GM18868 (cell line): ENCODE measurements at regions not wholly inside any gene's neighbourhood (a gene's known extent, or its start where the extent isn't known, plus 50 kb on each side); places are given as distances from the start of the nearest gene placed in this dataset.

ENCODE experiments used
- ATAC-seq: cut with Tn5 transposase; IDR thresholded peaks from one replicate; pipeline ENCODE4 v1.9.1; 2021; ENCODE audit warnings: mild to moderate bottlenecking, moderate library complexity; ENCODE audit not compliant: unreplicated experiment

DNA sequence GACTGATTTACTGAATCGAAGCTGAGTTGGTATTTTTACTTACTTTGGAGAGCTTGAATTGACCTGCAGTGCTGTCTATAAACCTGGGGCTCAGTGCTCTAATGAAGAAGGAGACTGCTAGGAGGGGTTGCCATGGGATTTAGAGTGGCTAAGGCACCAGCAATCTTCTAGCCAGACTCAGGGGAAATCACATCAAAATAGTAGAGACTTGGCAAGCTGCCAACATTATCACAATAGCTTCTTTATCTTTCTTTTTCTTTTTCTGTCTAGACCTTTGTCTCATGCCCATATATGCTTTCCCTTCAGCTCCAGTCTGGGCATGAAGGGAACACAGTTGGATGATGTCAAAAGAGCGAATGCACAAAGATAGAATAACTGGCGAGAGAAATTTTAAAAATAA lies 301.1 kb upstream of the DPYD start:
- ATAC-seq, result no peak

DNA sequence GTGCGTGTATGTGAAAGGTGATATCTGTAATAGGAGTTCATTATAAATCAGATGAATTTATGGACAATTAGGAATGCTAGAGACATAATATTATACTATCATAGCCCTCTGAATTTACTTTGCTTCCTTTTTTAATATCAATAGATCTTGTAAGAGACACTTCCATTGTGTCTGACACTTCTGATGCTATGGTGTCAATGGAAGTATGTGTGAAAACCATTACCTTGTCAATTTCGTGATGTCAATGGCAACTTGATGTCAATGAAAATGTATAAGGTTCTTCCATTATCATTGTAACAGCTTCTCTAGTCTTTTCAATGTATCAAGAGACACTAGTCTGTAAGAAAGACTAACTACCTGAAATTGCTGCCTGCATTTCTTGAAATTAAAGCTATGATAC lies 296.8 kb upstream of the DPYD start:
- ATAC-seq, result no peak

DNA sequence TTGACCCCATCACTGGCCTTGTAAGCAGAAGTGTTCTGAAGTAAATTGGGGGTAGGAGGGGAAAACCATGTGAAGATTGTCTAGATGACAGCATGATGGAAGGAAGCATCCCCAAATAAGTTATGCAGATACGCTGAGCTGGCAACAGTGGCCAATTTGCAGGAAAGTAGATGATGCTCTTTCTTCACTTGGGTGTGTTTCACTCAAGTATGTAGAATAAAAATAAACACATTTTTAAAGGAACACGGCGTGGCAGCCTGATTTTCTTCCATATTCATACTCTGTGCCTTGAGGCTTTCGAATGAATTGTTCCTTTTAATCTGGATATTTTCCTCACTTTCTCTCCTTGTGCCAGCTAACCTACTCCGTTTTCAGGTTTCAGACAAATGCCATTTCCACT lies 295.5 kb upstream of the DPYD start:
- no peak for ATAC-seq

DNA sequence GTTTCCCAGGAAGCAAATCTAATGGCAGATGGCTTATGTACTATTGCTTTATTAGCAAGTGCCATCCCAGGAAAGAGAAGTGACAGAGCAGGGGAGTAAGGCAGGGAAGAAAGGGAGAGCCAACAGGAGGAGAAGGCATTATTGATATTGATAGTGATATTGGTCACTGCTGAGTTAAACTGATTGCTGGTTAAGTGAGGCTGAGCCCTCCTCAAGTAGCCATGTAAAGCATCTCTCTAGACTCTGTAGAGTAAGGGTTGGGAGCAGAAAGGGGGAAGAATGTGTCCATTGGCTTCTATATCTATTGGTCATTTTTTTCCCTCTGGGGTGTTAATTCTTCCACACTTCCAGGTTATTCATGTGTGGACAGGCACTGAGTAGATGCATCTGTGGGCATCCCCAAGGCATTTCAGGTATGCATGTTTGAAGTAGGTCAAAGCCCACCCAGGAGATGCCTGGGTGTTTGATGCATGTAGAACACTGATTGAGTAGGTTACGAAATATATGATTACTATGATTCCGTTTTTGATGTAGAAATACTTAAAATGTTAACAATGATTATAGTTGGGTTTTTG lies 290.5 kb upstream of the DPYD start:
- ATAC-seq, result no peak

DNA sequence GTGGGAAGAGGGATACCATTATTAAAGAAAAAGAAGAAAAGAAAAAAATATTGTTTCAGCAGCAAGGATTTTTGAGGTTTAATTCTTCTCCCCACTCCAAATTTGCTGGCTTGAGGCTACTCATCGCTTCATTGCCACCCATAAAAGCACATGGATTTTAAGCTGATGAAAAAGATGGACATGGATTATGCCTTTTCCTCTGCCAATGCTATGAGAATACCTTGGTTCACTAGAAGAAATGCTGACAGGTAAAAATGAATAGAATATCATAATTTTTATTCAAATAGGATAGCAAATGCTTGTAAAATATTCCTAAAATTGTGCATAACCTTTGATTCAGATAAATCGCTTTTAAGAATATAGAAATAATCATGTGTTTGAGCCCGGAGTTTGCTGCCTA lies 289.7 kb upstream of the DPYD start:
- ATAC-seq, result no peak

DNA sequence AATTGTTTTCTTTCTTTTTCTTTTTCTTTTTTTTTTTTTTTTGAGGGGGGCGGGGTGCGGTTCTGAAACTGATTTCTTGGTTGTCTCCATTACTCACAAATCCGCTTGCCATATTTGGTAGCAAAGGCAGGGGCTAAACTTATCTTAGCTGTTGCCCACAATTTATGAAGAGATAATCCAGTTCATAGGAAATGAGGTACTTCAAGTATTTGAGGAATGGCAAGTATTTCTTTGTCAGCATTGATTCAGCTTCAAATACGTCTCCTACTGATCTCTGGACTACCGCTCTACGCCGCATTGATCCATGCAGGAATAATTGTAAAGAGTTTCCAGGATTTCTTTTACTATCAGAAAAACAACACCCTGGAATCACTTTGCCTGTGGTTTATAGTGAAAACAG lies 289.2 kb upstream of the DPYD start:
- ATAC-seq, result no peak

DNA sequence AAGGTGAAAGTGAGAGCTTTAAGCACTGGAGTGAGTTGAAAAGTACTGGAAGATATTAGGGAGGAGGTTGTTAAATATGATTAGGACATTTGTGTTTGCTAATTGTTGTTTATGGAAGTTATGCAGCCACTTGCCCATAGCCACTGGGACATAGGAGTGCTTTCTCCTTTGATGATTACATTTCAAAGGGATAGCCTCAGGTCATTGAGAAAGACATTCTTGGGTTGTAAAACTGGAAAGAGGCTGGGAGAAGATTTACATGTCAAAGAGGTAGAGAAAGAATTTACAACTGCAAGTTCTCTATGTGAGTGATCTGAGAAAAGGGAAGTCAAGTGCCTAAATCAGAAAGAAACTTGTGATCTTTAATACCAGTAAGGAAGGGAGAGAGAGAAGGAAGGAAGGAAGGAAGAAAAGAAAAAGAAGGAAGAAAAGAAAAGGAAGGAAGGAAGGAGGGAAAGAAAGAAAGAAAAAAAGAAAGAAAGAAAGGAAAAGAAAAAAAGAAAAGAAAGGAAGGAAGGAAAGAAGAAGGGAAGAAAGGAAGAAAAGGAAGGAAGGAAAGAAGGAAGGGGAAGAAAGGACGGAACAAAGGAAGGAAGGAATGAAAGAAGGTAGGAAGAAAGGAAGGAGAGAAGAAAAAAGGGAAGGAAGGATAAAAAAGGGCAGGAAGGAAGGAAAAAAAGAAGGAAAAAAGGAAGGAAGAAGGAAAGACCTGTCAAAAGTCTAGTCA lies 284.6 kb upstream of the DPYD start:
- no peak for ATAC-seq

GRCh38 chr1:98203466-98203865 lies 282.6 kb upstream of the DPYD start:
- ATAC-seq, result no peak

GRCh38 chr1:98201666-98202081 lies 280.8 kb upstream of the DPYD start:
- ATAC-seq, result no peak

GRCh38 chr1:98197356-98197755 lies 276.5 kb upstream of the DPYD start:
- no peak for ATAC-seq

DNA sequence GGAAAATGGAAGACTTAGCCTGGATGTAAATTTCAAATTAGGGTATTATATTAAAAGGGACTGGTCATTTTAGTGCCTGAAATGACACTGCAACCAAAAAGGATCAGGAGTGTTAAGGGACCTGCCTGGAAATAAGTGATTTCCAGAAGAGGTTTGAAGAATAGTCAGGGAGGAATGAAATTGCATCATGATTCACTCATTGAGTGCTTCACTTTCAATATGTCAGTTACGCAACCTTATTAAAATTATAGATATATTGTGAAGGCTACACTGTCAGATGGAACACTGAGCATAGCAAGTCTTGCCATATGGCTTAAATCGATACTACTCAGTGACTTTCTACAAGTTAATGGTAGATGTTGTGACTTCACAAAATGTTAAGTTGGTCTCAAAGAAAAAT lies 275.2 kb upstream of the DPYD start:
- no peak for ATAC-seq

GRCh38 chr1:98188774-98189173 lies 267.9 kb upstream of the DPYD start:
- peak; percentile 47 for ATAC-seq

DNA sequence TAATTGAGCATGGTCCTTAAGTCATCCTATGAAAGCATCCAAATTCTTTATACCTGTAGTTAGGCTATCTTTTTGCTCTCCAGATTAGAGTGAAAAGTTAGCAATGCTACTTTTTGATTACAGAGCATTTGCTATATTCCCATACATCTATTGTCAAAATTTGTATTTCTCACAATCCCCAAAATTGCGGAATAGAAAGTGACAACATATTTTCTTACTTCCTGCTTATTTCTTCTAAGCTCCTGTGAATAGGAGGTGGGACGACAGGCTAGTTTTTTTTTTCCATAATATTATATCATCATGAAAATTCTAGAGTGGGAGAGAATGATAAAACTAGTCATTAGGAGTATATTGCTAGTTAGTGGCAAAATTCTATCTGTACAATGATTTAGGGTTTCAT lies 264.0 kb upstream of the DPYD start:
- no peak for ATAC-seq

- ATAC-seq, result peak; percentile 46
Observed at GRCh38 chr1:98181036-98181764, 260.4 kb upstream of the DPYD start.

DNA sequence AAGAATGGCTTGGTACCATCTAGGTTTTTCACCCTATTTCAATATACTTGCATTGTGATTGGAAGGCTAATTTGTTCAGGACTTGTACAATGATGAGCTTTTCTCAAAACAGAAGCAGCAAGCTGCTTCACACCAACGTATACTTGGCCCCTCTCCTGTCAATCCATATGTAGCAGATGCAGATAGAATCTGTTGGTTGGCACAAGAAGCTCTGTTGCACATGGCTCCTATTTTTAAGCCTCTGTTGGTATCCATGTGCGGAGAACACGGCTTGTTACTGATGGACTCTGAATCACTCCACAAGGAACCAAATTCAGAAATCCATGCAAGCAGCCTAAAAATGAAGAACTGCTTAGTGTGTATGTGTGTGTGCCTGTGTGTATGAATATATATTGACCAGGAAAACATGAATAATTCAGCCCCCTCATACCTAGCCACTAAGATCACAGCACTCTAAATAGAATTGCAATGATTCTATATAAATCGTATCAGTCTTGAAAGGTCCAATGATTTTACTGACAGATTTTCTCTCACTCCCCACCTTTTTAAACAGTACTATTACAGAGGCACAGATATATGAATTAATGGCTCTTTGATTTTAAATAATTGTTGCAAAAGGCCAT lies 258.4 kb upstream of the DPYD start:
- ATAC-seq, result no peak

- no peak for ATAC-seq
Observed at GRCh38 chr1:98177751-98178150, 256.9 kb upstream of the DPYD start.

GRCh38 chr1:98176936-98177335 lies 256.1 kb upstream of the DPYD start:
- no peak for ATAC-seq

DNA sequence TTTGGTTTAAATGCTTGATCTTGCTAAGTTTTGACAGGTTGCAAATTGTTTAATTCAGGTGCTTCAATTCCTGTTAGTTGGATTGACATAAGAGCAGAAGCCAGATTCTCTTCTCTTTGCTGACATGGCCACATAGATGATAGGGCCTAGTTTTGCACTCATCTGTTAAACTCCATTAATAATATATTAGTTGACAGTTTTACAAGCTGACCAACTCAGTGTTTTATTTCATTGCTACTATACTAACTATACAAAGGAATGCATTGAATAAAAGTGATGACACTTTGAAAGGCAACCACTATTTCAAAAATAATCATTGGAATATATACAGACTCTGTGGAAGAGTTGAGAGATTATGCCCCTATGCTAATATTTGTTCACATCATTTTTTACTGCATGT lies 255.6 kb upstream of the DPYD start:
- no peak for ATAC-seq

DNA sequence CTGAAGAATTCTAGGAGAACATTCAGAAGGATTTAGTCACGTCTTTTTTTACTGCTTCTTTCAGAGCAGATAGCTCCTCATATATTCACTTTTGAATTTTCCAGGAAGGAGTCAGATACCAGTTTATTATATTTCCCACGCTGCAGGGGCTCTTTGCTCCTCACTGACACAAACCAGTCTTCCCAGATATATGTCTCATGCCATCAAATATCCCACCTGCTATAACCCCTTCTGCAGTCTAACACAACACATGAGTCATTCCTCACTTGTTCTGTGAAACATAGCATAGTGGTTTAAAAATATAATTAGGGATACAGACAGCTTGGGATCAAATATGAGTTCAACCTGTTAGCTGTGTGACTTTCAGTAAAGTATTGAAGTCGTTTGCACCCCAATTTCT lies 251.7 kb upstream of the DPYD start:
- ATAC-seq, result no peak

DNA sequence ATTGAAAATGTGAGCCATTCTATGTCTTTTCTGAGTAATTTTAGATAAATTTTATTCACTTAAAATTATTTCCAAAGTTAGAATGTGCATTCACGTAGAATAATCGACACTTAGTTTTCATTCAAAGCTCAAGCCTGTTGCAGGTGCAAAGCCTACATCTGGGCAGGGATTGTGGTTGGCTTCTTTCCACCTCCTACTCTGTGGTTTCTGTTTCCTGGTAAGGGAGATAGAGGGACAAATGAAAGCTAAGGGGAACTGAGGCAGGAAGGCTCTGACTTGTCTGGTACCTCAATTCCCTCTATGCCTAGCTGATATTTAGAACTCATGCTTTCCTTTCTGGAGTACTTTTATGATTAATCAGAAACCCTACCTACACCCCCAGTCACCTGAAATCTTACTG lies 251.2 kb upstream of the DPYD start:
- ATAC-seq, result no peak

GRCh38 chr1:98164509-98164908 lies 243.7 kb upstream of the DPYD start:
- ATAC-seq, result no peak
